Stimulated activated CD8-positive, alpha-beta memory T cell treated with anti-CD3 and anti-CD28 coated beads, Interleukin-15, amount 100 ng/mL, for 48 hours (primary cell): ENCODE measurements at regions not wholly inside any gene's neighbourhood (a gene's known extent, or its start where the extent isn't known, plus 50 kb on each side); places are given as distances from the start of the nearest gene placed in this dataset.
"Not testable (repeated sequence)": the region's sequence is repeated elsewhere in the genome, so short reads cannot be mapped to it uniquely, and the experiment has no call there.

ENCODE experiments used
- DNase-seq, 2 donors: peaks; one replicate each; pipeline ENCODE4 v3.0.0-alpha.2; 2020; ENCODE audit warnings: low read depth in 2 of 2

- DNase-seq = no peak
These were observed 112.5 kb upstream of the PAXBP1 start for GRCh38 chr21:32884062-32884461.

- no peak for DNase-seq
These were observed 114.8 kb upstream of the PAXBP1 start for GRCh38 chr21:32886339-32886738.

- no peak for DNase-seq
These were observed 115.5 kb upstream of the PAXBP1 start for GRCh38 chr21:32887026-32887425.

GRCh38 chr21:32888971-32889370 is 117.4 kb upstream of the PAXBP1 start:
- DNase-seq = no peak

GRCh38 chr21:32889596-32889995 is 118.0 kb upstream of the PAXBP1 start:
- DNase-seq = no peak

GRCh38 chr21:32894321-32894720 is 122.8 kb upstream of the PAXBP1 start:
- no peak for DNase-seq

- DNase-seq = no peak
These were observed 124.9 kb upstream of the OLIG2 start for GRCh38 chr21:32900814-32901213.

GRCh38 chr21:32907521-32907920 is 118.2 kb upstream of the OLIG2 start:
- no peak for DNase-seq

GRCh38 chr21:32908534-32908933 is 117.2 kb upstream of the OLIG2 start:
- DNase-seq = no peak

- DNase-seq = no peak
These were observed 116.3 kb upstream of the OLIG2 start for GRCh38 chr21:32909393-32909792.

- no peak for DNase-seq
These were observed 111.2 kb upstream of the OLIG2 start for GRCh38 chr21:32914424-32915039.

- DNase-seq = no peak
These were observed 110.6 kb upstream of the OLIG2 start for GRCh38 chr21:32915099-32915498.

GRCh38 chr21:32916088-32916487 is 109.6 kb upstream of the OLIG2 start:
- no peak for DNase-seq

GRCh38 chr21:32916522-32917099 is 109.1 kb upstream of the OLIG2 start:
- DNase-seq = no peak

GRCh38 chr21:32917362-32918135 is 108.2 kb upstream of the OLIG2 start:
- DNase-seq = no peak

GRCh38 chr21:32918478-32919120 is 107.1 kb upstream of the OLIG2 start:
- no peak for DNase-seq

GRCh38 chr21:32920474-32920873 is 105.3 kb upstream of the OLIG2 start:
- no peak for DNase-seq

- DNase-seq = no peak
These were observed 104.0 kb upstream of the OLIG2 start for GRCh38 chr21:32921632-32922230.

- DNase-seq = no peak
These were observed 100.6 kb upstream of the OLIG2 start for GRCh38 chr21:32925098-32925497.

GRCh38 chr21:32929633-32930038 is 96.1 kb upstream of the OLIG2 start:
- DNase-seq = no peak

- no peak for DNase-seq
These were observed 95.1 kb upstream of the OLIG2 start for GRCh38 chr21:32930673-32931072.

- not testable (repeated sequence) for DNase-seq
These were observed 91.7 kb upstream of the OLIG2 start for GRCh38 chr21:32934068-32934467.
